Osteoblast (primary cell): ENCODE measurements at regions not wholly inside any gene's neighbourhood (a gene's known extent, or its start where the extent isn't known, plus 50 kb on each side); places are given as distances from the start of the nearest gene placed in this dataset. TPM values are rescaled to one million over a fixed set of nuclear protein-coding genes. Genes with fewer than 3 reads are reported as not detected.

Experiments used
- DNase-seq: peaks from one replicate; pipeline ENCODE4 v3.0.0; 2011; ENCODE audit warnings: low spot score, mixed read lengths; ENCODE audit not compliant: insufficient read length; ENCODE audit errors: missing footprints
- H2AFZ ChIP-seq: 2 replicates; pipeline ENCODE4 v1.6.0; 2011; ENCODE audit warnings: mild to moderate bottlenecking, low read length
- H3K27ac ChIP-seq: 2 replicates; pipeline ENCODE4 v1.5.1; 2011; ENCODE audit warnings: mild to moderate bottlenecking, low read depth, low read length, moderate library complexity
- H3K27me3 ChIP-seq: 2 replicates; pipeline ENCODE4 v1.6.0; 2012; ENCODE audit warnings: mild to moderate bottlenecking, control low read depth, inconsistent platforms, low read length, moderate library complexity; ENCODE audit not compliant: insufficient read depth
- H3K36me3 ChIP-seq: 2 replicates; pipeline ENCODE4 v1.5.1; 2011; ENCODE audit warnings: mild to moderate bottlenecking, low read length, control low read depth, moderate library complexity; ENCODE audit not compliant: insufficient read depth
- H3K4me1 ChIP-seq: 2 replicates; pipeline ENCODE4 v1.5.1; 2011; ENCODE audit warnings: mild to moderate bottlenecking, low read length, control low read depth, moderate library complexity; ENCODE audit not compliant: insufficient read depth
- H3K4me2 ChIP-seq: 2 replicates; pipeline ENCODE4 v1.6.0; 2011; ENCODE audit warnings: mild to moderate bottlenecking, low read length; ENCODE audit not compliant: insufficient read depth
- H3K4me3 ChIP-seq: fragments of 200-600 bp; sonication (generic); 3 replicates; pipeline ENCODE4 v1.5.1; 2012; ENCODE audit warnings: mild to moderate bottlenecking, low read length, inconsistent platforms; ENCODE audit not compliant: insufficient read depth
- H3K79me2 ChIP-seq: 2 replicates; pipeline ENCODE4 v1.6.0; 2012; ENCODE audit warnings: mild to moderate bottlenecking, low read length, control low read depth, inconsistent platforms; ENCODE audit not compliant: insufficient read depth
- H3K9me3 ChIP-seq: 2 replicates; pipeline ENCODE4 v1.5.1; 2011; ENCODE audit warnings: low read depth, low read length, control low read depth
- H4K20me1 ChIP-seq: 2 replicates; pipeline ENCODE4 v1.6.0; 2012; ENCODE audit warnings: mild to moderate bottlenecking, low read length, control low read depth; ENCODE audit not compliant: insufficient read depth
- CTCF ChIP-seq: IDR thresholded peaks from 2 replicates; pipeline ENCODE4 v1.5.1; 2011; ENCODE audit warnings: mild to moderate bottlenecking, low read depth, low read length, moderate library complexity; ENCODE audit errors: extremely low read depth
- small RNA-seq: library from RNA; depleted of rRNA; stranded (forward); fragments of <200 nt; gene quantifications from one replicate; pipeline ENCODE3, GENCODE V24; 2012

GRCh38 chr14:103282932-103283331 lies 51.1 kb upstream of the EIF5 start:
- Histone ChIP-seq H3K27me3 (peaks cover 48% of the 10 kb centered on the region), H2AFZ (no peak overlapping the region), H3K4me3 (no peak overlapping the region), H3K36me3 (no peaks in the 10 kb centered on the region), H3K9me3 (no peaks in the 10 kb centered on the region), H3K79me2 (no peaks in the 10 kb centered on the region), H3K4me2 (no peak overlapping the region), H4K20me1 (no peaks in the 10 kb centered on the region), H3K27ac (no peak overlapping the region), H3K4me1 (no peaks in the 10 kb centered on the region)
- DNase-seq, result no peak
- TF ChIP-seq CTCF, result no peak

- H3K4me2 ChIP-seq, result no peak overlapping the region
- no peak overlapping the region for H2AFZ ChIP-seq
- no peaks in the 10 kb centered on the region for H3K9me3 ChIP-seq
- H3K27me3 ChIP-seq, result peaks cover 43% of the 10 kb centered on the region
- no peak overlapping the region for H3K4me3 ChIP-seq
- no peaks in the 10 kb centered on the region for H4K20me1 ChIP-seq
- H3K79me2 ChIP-seq, result no peaks in the 10 kb centered on the region
- no peak for TF ChIP-seq CTCF
- no peak overlapping the region for H3K27ac ChIP-seq
- no peaks in the 10 kb centered on the region for H3K4me1 ChIP-seq
- H3K36me3 ChIP-seq, result no peaks in the 10 kb centered on the region
- DNase-seq, result no peak
Measured at GRCh38 chr14:103283916-103284315, 50.1 kb upstream of the EIF5 start.

Small RNA genes lying in the stretch of these regions (small RNA-seq; reads per million reads assigned to genes)
- not detected for gene AL161669.2
